WI38 (cell line): ENCODE measurements at regions not wholly inside any gene's neighbourhood (a gene's known extent, or its start where the extent isn't known, plus 50 kb on each side); places are given as distances from the start of the nearest gene placed in this dataset.

Experiments
- H3K4me3 ChIP-seq: 2 replicates; pipeline ENCODE4 v1.5.1; 2011; ENCODE audit warnings: low read depth, mild to moderate bottlenecking, control low read depth, low read length
- CTCF ChIP-seq: IDR thresholded peaks from 2 replicates; pipeline ENCODE4 v1.5.1; 2012; ENCODE audit warnings: low read depth, mild to moderate bottlenecking, control low read depth, low read length

- no peak for TF ChIP-seq CTCF
Measured at GRCh38 chr9:120281665-120282064, 298.3 kb downstream of the CDK5RAP2 start.

DNA sequence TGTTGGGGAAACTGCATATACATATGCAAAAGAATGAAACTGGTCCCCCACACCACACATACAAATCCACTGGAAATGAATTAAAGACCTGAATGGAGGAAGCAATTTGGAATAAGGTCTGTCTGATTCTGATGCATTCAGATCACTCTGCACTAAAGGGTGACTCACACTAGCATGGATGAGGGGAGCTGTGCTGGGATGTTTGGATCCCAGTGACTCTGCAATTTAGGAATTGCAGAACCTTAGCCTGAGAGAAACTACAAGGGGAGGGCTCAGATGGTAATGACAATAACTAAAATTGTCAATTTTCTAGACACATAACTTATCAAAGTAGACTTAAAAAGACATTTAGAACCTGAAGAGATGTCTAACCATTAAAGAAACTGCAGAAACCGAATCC lies 312.0 kb downstream of the CDK5RAP2 start:
- H3K4me3 ChIP-seq: no peak overlapping the region
- no peak for TF ChIP-seq CTCF

More at GRCh38 chr9:120281665-120282064, 298.3 kb downstream of the CDK5RAP2 start:
- H3K4me3 ChIP-seq: no peak overlapping the region

DNA sequence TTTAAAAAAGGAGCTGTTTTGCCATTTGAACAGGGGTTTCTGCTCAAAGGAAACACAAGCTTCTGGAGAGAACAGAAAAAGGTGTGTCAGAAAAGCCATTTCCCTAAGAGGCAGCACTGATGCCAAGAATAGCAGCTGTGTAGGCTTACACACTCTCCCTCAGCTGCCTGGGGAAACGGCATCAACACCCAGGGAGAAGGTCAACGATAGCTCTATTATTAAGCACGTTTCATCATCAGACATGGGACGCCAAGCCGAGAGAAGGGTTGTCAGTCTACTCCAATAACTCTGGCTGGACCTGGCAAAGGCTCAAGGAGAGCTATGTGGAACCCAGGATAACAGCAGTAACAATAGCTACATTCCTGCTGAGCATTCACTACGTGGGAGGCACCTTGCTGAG lies 314.2 kb downstream of the CDK5RAP2 start:
- TF ChIP-seq CTCF: no peak
- no peak overlapping the region for H3K4me3 ChIP-seq

DNA sequence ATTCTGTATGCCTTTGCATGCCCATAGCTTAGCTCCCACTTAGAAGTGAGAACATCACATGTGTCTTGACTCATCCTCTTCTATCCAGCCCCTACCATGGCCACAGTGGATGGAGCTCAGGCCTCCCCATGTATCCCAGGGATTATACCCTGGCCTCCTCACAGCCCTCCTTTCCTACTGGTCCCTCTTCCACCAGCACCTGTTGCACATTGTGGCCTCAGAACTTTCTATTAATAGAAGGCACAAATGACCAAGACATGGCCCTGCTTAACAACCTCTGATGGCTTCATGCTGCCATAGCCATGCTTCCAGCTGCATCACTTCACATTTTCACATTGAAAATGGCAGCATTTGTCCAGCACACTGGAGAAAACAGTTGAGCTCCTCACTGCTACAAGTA lies 315.4 kb downstream of the CDK5RAP2 start:
- no peak overlapping the region for H3K4me3 ChIP-seq
- no peak for TF ChIP-seq CTCF

DNA sequence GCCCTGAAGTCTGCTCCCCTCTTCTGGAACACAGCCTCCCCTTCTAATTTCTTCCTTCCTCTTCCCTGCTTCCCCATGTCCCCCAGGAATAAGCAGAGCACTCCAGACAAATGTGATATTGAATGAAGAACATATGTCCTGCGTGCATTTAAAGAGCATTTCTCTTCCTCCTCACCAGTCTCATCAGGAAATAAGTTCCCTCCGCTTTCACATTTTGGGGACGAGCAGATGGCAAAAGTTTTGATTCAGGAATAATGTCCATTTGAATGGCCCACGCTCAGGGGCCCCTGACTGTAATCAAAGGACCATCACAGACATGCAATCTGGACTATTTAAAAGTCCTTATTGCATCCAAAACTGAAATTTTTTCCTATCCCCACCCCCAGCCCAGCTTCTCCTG lies 316.1 kb downstream of the CDK5RAP2 start:
- no peak for TF ChIP-seq CTCF
- H3K4me3 ChIP-seq: no peak overlapping the region

DNA sequence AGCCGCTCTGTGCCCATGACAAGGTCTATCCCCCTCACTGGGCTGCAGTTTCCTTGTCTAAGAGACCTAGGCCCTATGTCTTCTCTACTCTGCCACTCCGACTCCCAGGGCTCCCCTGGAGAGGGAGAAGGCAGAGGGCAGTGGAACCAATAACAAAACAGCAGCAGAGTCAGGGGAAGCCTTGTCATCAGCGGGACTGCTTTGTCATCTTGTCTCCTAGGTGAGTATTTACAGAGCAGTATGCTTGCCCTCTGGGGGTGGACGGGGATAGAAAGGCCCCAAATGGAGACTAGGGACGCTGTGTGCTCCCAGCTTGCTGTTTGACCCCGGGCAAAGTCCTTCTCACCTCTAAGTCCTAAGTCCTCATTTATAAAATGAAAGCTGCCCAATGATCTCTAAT lies 318.5 kb downstream of the CDK5RAP2 start:
- no peak for TF ChIP-seq CTCF
- H3K4me3 ChIP-seq: no peak overlapping the region

- no peak overlapping the region for H3K4me3 ChIP-seq
- no peak for TF ChIP-seq CTCF
Measured at GRCh38 chr9:120259100-120259499, 320.9 kb downstream of the CDK5RAP2 start.
